DMS53 treated with DMSO at 0.1 percent for 48 hours (cell line): ENCODE measurements at regions not wholly inside any gene's neighbourhood (a gene's known extent, or its start where the extent isn't known, plus 50 kb on each side); places are given as distances from the start of the nearest gene placed in this dataset.
A peak's percentile ranks its signal among the peaks of the same experiment; 100 is the strongest.

Experiments
- DNase-seq: peaks from one replicate; lab custom pipeline; 2025; ENCODE audit not compliant: unreplicated experiment; lab: John Stamatoyannopoulos, UW

DNA sequence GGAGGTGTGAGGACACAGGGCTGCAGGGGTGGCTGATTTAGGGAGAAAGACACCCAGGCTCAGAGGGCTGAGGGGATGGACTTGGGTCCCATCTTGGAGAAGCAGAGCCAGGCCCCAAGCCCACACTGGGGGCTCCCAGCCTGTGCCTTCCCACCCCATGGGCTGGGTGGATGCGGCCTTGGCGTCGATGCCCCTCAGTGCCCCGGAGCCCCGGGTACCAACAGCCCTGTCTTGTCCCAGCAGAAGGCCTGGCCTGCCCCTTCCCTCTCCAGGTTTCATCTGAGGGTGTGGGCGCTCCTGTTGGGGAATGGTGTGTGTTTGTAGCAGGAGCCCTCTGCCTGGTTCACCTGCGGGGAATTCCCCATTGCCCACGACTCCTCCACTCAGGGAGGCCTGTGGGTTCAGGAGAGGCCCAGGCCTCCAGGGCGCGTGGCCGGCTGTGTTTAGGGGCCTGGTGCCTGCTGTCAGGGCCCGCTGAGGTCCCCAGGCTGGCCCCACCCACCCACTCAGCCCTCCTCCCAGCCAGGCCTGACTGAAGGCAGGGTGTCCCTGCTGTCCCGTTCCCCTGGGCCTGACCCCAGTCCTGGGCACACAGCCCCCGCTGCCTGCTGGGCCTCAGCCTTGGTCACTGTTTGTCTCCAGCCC, 51.1 kb upstream of the BEGAIN start:
- DNase-seq: no peak

DNA sequence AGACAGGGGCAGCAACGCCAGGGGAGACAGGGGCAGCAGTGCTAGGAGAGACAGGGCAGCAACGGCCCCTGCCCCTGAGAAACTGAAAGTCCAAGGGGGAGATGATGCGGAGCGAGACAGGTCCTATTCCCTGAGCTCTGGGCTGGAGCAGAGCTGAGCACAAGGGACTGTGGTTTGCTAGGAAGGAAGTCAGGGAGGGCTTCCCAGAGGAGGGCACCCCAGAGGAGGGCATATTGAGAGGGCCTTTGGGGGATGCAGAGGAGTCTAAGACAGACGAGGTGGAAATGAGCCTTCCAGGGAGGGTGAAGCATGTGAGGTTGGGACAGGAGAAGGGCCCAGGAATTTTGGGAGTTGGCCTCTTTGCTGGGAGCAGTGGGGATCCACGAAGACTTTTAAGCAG, 52.1 kb upstream of the BEGAIN start:
- no peak for DNase-seq

DNA sequence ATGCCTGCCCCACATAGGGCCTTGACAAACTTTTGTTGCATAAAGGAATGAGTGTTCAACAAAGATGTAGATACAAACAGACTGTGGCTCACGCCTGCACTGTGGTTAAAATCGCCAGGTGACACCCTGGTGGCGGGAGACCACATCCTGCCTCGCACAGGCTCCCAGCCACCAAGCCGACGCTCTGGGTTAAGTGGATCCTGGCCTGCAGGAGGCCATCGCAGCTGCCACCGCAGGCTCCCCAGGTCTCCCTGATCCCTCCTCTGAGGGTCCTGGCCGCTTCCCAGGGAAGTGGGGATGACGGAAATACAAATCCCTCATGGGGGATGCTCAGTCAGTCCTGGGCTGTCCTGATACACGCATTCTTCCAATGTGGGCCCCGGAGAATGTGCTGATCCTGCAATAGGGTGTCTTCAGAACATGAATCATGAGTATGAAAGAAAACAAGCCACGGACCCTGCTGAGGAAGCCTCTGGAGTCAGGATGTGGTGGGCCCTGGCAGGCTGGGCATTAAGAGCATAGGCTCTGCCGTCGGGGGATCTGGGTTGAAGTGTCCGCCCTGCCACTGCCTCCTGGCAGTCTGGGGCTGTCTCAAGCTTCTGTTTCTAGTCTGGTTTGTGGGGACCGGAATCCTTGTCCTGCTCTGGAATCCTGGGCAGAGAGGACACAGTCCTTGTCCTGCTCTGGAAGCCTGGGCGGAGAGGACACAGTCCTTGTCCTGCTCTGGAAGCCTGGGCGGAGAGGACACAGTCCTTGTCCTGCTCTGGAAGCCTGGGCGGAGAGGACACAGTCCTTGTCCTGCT, 53.5 kb upstream of the BEGAIN start:
- no peak for DNase-seq

DNA sequence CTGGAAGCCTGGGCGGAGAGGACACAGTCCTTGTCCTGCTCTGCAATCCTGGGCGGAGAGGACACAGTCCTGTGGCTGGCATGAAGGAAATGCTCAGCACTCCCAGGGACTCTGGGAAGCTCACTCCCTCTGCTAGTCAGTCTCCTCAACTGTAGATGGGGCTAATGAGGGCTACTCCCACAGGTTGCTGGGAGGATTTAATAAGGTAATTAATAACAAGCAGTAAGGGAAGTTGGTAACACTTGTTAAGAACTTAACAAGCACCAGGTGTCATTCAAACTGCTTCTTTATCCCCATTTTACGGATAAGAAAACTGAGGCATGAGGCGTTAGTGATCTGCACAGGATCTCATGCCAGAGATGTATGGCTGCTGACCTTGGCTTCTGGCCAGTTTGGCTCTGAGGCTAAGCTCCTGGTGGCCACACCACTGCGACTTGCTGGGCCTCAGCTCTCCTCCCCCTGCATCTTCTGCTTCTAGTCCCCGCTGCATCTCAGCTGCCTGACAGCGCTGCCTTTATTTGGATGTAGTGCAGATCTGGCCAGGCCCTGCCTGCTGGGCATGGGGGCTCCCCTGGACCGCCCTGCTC, 54.1 kb upstream of the BEGAIN start:
- no peak for DNase-seq

DNA sequence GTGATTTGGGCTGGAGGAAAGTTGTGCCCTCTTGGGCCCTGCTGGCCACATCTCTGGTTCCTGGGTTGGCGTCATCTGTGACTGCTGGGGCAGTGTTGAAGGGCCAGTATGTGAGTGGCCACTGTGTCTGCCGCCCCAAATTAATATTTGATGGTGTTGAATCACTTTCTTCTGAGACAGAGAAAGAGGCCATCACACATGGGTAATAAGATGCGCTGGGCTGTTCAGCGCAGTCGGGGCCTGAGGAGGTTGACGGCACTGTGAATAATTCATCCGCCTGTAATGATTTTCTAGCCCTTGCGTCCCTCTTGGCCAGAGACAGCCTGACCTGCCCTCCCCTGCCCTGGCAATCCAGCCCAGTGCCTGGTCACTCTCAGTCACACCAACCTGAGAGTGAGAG, 56.2 kb upstream of the BEGAIN start:
- no peak for DNase-seq

DNA sequence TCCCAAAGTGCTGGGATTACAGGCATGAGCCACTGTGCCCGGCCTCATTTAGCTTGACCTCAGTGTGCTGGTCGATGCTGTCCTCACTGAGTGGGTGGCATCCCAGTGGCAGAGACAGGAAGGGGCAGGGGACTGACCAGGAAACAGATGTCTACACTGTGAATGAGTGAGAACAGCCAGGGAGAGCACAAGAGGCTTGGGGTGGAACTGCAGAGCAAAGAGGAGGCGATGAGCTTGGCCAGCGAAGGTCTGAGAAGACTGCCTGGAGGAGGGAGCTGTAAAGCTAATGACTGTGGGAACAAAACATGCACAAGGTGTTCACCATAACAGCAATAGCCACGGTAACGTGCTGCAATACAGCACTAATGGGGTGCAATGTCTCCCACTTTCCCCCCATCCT, 57.2 kb upstream of the BEGAIN start:
- no peak for DNase-seq

DNA sequence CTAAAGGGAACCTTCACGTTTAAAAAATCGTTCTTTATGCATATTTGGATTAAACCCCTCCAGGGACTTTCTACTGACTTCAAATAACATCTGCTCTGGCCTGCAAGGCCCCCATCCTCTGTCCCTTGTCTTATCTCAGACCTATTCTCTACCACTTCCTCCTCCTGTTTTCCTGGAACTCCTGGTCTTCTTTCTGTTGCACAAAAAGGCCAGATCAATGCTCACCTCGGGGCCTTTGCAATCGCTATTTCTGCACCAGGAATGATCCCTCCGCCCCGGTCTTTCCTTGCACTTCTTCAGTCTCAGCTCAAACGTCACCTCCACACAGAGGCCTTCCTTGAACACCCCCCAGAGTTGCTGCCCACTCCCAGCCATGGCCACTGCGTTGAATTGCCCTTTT, 57.6 kb upstream of the BEGAIN start:
- no peak for DNase-seq

DNA sequence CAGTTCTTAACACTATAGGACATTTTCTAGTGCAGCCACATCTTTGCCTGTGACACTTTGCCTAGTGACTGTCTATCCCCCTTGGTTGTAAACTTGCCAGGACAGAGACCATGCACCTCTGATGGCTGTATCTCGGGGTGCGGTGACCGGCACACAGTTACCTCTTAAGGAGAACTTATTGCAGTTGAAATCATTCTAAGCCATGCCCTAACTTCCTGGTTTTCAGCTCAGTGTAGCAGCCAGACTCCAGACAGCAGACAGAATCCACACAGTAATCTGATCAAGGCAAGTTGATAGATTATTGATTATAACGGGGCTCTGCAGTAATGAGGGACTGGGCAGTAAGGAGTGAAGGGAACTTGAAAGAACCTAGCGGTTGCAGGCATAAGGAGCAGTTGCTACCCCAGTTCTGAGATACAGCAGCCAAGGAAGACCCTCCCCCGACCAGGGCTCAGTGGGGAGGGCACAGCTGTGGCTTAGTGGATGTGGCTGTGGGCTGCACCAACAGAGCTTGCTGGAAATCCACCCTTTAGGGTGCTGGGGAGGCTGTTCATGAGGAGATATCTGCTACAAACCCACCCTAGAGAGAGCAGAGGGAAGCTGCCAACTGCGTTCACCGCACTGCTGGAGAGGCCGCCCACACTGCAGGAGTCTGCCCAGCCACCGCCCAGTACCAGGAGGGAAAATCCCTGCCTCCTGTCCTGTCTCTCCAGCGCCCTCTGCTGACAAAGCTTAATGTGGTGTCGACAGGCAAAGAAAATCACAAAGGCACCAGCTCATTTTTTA, 58.2 kb upstream of the BEGAIN start:
- peak; percentile 51 for DNase-seq

DNA sequence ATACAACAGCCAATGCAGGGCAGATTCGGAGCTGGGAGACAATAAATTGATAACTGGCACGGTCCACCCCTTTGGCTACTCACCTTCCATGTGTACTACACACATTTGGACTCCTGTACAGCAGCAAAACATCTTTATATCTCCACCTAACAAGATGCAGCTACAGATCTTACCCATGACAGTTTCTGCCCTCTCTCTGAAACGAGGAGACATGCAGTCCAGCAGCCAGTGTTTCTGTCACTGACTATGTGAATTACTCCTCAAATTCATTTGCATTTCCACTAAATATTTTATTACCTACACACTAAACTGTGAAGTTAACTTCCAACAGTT, 58.7 kb upstream of the BEGAIN start:
- no peak for DNase-seq

DNA sequence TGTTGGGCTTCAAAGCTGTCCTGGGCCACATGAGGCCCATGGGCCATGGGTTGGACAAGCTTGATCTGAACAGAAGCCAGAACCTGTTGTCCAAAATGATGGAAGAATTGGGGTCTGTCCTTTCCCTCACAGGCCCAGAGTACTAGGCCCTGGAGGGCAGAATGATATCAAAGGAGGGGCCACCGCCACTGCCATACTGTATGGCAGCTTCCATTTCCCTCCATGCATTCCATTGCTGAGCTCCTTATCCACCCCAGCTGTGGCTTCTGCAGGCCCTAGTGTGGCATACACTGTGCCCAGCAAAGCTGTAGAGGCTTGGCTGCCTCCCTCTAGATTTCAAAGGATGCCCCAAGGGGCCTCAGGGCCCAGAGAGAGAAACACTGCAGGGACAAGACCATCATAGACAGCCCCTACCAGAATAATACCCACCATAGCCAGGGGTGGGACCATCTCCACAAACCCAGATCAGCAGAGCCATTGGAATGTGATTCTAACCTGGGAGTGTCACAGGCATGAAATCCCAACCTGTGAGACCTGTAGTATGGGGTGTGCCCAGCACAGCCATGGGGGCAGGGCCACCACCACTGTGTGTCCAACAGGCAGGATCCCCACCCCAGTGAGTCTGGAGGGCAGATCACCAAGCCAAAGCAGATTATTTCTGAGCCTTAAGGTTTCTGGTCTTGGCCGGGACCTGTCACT, 61.4 kb upstream of the BEGAIN start:
- no peak for DNase-seq

DNA sequence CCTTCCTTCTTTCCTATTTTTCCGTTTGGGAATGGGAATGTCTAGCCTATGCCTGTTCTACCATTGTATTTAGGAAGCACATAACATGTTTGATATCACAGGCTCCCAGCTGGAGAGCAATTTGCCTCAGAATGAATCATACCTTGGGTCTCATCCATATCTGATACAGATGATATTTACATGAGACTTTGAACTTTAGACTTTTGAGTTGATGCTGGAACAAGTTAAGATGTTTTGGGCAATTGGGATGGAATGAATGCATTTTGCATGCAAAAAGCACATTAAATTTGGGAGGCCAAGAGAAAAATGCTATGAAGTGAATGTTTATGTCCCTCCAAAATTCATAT, 61.9 kb upstream of the BEGAIN start:
- DNase-seq: no peak

DNA sequence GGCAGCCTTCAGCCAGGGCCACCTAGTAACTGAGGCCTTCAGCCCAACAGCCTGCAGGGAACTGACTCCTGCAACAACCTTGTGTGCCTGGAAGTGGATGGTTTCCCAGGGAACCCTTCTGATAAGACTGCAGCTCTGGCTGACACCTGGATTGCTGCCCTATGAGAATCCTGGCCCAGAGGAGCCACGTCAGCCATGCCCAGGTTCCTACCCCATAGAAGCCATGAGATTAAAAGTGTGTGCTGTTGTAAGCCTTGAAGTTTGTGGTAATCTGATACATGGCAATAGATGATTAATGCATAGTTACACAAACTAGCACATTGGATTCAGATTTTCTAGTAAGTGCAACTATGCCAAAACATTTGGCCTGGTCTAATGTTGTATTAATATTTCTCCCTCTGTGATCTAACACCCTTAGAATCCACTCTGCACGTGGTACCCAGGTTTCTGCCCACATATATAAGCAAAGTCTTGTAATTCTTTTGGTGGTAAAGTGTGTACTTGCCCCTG, 64.8 kb upstream of the BEGAIN start:
- no peak for DNase-seq

DNA sequence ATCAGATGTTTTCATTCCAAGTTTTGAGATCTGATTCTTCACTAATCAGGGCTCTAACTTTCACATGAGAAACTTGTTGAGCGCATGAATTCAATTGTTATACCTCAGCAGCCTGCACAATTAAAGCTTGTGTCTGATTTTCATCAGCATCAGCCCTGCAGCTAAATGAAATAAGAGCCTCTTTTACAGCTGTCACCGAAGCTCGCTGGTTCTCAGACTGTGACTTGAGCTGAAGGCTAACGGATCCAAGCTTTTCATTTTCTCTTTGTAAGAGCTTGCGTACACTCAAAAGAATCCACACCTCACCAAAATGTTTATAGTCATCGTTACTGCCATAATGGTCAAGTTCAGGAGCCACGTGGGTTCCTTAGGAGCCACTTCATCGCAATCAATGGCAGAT, 65.5 kb upstream of the BEGAIN start:
- DNase-seq: no peak

DNA sequence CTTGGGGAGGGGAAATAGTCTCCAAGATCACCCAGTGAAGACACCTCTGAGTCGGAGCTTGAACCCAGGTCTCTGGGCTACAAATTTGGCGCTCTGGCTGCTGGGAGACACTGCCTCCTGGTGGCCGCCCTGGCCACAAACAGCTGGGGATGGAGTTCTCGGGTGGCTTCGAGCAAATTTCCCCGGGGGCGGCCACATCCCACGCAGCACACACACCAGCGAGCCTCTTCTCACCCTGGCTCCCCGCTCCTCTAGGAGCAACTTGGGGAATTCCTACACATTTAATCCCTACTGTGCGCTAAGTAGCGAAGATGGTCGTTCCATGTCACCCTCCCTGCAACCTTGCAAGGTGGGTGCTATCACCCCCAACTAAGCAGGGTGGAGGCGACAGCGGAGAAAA, 66.2 kb upstream of the BEGAIN start:
- DNase-seq: no peak

DNA sequence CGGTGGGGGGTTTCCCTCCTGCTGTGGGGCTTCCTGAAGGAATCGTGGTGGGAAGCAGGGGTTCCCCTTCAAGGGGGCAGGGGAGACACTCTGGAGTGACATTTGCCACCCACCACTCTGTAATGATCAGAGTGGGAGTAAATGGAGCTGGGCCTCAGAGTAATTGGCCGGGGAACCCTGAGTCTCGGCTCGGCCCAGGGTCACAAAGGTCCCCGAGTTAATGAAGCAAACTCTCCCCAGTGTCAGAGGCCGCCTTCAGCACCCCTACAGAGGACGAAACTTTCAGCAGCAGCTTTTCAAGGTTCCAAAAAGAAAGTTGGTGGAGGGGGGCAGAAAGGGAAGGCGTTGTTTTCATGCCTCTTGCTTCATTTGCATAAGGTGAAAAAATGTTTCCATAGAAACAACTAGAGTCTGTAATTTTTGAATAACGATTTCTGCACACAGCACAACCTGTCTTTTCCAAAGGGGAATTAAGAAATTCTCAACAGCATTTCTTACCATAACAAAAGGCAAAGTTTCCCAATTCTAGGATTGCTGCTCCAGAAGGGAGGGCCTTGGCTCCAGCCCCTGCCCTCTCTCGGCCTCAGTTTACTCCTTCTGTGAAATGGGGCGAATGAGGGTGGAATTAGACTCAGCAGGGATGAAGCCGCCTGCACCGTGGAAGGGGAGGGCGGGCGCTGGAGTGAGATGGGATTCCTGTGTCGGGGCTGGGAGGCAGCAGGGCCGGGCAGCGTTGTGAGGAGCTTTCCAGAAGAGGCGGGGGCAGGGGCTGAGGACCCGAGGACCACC, 67.0 kb upstream of the BEGAIN start:
- DNase-seq: no peak

DNA sequence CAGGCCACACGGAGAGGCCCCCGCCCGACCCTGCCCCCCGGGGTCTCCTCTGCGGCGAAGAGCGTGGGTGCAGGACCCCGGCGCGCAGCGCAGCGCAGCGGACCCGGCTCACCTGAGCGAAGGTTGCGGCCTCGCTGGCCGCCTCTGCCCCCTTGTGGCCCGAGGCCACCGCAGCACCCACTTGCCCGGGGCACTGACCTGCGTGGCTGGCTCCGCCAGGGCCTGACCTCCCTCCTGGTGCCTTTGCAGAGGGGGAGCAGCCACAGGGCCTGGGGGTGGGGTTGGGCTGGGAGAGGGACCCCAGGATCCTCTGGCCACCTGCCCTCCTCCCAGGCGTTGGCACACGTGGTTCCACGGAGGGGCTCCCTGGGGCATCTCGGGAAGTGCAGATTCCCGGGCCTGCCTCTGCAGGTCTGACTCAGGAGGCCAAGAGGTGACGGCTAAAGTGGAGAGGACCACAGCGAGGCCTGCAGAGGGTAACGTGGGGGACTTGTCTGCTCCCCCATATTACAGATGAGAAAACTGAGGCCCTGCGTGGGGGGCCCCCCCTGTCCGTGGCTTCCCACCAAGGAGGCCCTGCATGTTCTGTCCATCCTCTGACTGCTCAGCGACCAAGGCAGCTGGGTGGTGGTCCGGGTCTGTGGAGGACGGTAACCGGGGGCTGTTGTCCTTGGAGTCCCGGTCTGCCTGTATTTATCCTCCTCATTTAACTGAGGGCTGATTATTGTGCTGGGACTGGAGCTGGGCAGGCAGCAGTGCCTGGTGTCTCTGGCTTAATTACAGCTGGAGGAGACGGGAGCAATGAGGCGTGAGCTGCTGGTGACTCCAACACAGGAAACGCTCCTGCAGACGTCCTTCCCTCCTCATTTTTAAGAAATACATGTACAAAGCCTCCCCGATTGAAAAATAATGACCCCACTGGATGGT, 67.9 kb upstream of the BEGAIN start:
- peak; percentile 2 for DNase-seq

DNA sequence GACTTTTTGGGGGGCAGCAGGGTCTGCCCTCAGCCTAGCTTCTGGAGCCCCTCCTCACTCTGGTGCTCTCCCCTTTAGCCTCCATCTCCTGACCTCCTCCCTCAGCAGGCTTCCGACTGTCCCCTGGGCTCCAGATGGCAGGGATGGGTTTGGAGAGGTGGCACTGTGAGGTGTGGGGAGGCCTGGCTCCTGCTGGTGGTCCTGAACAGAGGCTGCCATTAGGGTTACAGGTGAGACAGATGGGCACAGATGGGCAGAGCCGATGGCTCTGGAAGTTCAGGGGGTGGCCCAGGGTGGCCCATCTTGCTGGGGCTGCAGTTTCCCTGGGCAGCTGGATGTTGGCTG, 68.5 kb upstream of the BEGAIN start:
- no peak for DNase-seq

DNA sequence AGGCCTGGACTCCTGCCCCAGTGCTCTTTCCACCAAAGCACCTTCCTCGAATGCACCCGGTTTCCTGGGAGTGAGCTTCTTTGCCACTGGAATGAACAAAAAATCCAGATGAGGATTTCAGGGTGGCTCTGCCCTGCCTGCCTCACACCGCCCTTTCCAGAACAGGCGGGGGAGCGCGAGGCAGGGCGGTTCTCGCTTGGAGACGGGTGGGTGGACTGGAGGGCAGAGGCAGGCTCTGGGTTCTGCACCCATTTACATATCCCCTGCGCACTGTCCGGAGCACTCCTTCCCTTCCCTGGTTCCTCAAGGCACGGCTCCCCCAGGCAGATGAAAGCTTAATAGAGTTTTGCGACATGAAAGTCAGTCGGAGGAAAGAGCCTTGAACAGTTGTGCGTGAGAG, 69.7 kb upstream of the DLK1 start:
- no peak for DNase-seq

DNA sequence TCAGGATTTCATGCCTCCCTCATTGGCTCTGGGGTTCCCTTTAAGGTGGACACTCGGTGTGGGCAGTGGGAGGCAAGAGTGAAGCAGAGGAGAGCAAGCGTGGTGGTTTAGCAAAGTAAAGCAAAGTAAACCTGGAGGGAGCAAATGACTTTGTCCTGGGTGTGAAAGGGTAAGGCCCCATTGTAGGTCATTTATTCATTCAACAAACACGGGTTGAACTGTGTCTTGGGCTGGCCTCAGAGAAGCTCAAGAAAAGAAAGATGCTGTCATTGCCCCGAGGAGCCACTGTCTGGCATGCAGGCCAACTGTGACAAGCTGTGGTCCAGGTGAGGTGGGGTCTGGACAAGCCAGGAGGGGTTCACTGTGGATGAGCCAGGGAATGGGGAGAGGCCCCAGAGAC, 68.9 kb upstream of the DLK1 start:
- DNase-seq: no peak
